ENCODE measurements at regions not wholly inside any gene's neighbourhood (a gene's known extent, or its start where the extent isn't known, plus 50 kb on each side); places are given as distances from the start of the nearest gene placed in this dataset.

DNA sequence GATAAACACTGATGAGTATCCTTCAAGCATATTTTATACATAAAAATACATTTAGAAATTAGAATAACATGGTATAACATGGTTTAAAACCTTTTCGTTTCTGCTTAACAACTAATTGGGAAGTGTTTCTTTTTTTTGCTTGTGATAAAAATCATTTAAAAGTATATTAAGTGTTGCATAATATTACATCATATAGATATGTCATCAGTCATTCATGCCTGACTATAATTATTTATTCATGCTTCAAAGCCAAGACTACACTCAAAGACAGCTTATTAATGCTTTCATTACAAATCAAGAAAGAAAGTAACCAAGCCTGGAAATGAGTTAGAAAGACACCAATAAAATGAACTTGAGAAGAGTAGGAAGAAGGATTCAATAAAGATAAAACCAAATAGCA is 136.6 kb upstream of the TP63 start:
- no peaks in the 10 kb centered on the region for H3K79me1 ChIP-seq (ENCODE audit: low read length)
- H3K4me2 ChIP-seq (ENCODE audit: low read length): no peak overlapping the region
- H3K27me3 ChIP-seq (ENCODE audit: insufficient read depth, low read length, poor library complexity): no peaks in the 10 kb centered on the region
- no peak overlapping the region for H4K8ac ChIP-seq (ENCODE audit: low read depth, low read length)
- no peak overlapping the region for H3K4me3 ChIP-seq (ENCODE audit: low read length)
- no CpG with 5 or more reads among the region's 1 CpG for WGBS (ENCODE audit: extremely low coverage, insufficient coverage, low lambda C conversion rate)
- no peaks in the 10 kb centered on the region for H3K4me1 ChIP-seq (ENCODE audit: control insufficient read depth, low read depth, low read length)
- H2AK5ac ChIP-seq (ENCODE audit: low read length): no peak overlapping the region
- H2BK120ac ChIP-seq (ENCODE audit: low read depth, low read length): no peak overlapping the region
- DNase-seq: no peak
- no peaks in the 10 kb centered on the region for H3K36me3 ChIP-seq (ENCODE audit: control insufficient read depth, insufficient read depth, low read length)
- no peak overlapping the region for H3K56ac ChIP-seq (ENCODE audit: low read length)
- no peak overlapping the region for H2BK15ac ChIP-seq (replicated peaks; ENCODE audit: low read depth)
- H3K9ac ChIP-seq (ENCODE audit: low read length): no peak overlapping the region
- H2BK5ac ChIP-seq (ENCODE audit: low read length): no peak overlapping the region
- no peaks in the 10 kb centered on the region for H3K79me2 ChIP-seq (ENCODE audit: control insufficient read depth, insufficient read depth, low read length)
- no peak overlapping the region for H3K4ac ChIP-seq (ENCODE audit: low read depth, low read length)
- H4K5ac ChIP-seq (ENCODE audit: low read length): no peak overlapping the region
- no peak overlapping the region for H3K23ac ChIP-seq (ENCODE audit: low read length)
- no peak overlapping the region for H3K18ac ChIP-seq (ENCODE audit: low read length)
- H3K27ac ChIP-seq (ENCODE audit: low read depth, low read length): no peak overlapping the region

DNA sequence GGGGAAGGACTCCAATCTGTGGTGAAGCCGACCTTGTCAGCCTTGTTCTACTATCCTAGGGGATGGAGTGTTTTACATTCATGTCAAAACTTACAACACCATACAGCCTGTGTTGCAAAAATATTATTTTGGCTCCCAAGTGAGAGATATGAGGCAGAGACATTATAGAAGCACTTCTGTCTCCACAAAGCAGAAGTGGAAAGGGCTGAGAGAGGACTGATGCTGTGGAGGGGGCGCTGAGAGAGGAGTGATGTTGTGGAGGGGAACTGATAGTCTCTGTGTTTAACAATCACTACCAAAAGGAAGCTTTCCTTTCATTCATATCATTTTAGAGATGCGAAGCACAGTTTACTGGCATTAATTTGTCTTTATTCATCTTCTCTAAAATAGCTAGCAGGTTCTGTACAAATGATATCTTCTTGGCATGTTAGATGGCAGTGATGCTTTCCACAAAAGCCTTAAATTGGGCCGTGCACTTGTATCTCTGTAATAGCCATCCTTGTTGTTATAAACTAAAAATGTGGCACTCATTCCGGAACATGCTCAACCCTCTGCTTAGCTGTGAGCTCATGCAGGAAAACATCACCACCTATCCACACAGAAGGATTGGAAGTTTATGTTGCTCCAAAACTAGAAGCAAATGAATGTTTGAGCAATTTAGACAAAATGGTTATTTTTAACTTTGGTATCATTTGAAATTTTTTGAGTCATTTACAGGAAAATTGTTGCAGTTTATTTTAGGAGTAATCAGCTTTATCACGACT is 134.6 kb upstream of the TP63 start:
- no peaks in the 10 kb centered on the region for H3K79me2 ChIP-seq (ENCODE audit: control insufficient read depth, insufficient read depth, low read length)
- no peak overlapping the region for H3K56ac ChIP-seq (ENCODE audit: low read length)
- no peak overlapping the region for H2BK5ac ChIP-seq (ENCODE audit: low read length)
- no peak overlapping the region for H3K4me3 ChIP-seq (ENCODE audit: low read length)
- no peak overlapping the region for H2BK120ac ChIP-seq (ENCODE audit: low read depth, low read length)
- no peak overlapping the region for H3K4me2 ChIP-seq (ENCODE audit: low read length)
- no peak overlapping the region for H3K27ac ChIP-seq (ENCODE audit: low read depth, low read length)
- no peak overlapping the region for H3K18ac ChIP-seq (ENCODE audit: low read length)
- no peaks in the 10 kb centered on the region for H3K27me3 ChIP-seq (ENCODE audit: insufficient read depth, low read length, poor library complexity)
- no peak overlapping the region for H3K23ac ChIP-seq (ENCODE audit: low read length)
- no peak overlapping the region for H4K5ac ChIP-seq (ENCODE audit: low read length)
- WGBS (ENCODE audit: extremely low coverage, insufficient coverage, low lambda C conversion rate): no CpG with 5 or more reads among the region's 6 CpGs
- no peak overlapping the region for H2AK5ac ChIP-seq (ENCODE audit: low read length)
- H3K4ac ChIP-seq (ENCODE audit: low read depth, low read length): no peak overlapping the region
- no peak for DNase-seq
- H2BK15ac ChIP-seq (replicated peaks; ENCODE audit: low read depth): no peak overlapping the region
- H3K79me1 ChIP-seq (ENCODE audit: low read length): no peaks in the 10 kb centered on the region
- H4K8ac ChIP-seq (ENCODE audit: low read depth, low read length): no peak overlapping the region
- H3K9ac ChIP-seq (ENCODE audit: low read length): no peak overlapping the region
- H3K4me1 ChIP-seq (ENCODE audit: control insufficient read depth, low read depth, low read length): no peaks in the 10 kb centered on the region
- H3K36me3 ChIP-seq (ENCODE audit: control insufficient read depth, insufficient read depth, low read length): no peaks in the 10 kb centered on the region

DNA sequence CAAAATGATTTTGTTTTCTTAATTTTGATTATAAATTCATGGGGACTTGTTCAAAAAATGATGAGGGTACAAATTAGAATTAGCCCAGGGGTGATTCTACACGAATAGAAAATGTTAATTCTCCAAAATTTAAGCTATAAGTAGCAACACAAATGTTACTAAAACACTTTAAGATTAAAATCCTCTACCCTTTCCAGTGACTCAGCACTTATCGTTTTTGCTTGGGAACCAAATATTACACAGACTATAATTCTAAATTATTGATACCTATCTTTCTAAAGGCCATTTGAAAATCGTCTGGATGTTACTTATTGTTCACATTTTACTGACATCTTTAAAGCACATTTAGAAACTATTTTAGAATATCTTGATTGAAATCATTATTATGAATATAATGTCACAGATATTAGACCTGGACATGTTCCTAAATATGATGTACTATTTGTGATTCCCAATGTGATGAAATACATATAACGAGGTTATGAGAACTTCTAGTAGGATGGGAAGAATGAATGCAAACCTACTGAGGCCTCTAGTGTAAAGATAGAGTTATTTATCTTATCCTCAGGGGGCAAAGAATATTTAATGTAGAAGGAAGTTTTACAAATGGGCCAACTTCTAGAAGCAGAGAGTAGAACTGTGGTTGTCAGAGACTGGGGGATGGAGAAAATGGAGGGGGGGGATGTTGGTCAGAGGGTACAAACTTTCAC is 132.0 kb upstream of the TP63 start:
- Histone ChIP-seq H3K36me3 (ENCODE audit: control insufficient read depth, insufficient read depth, low read length) (no peaks in the 10 kb centered on the region), H3K4ac (ENCODE audit: low read depth, low read length) (no peak overlapping the region), H2AK5ac (ENCODE audit: low read length) (no peak overlapping the region), H3K79me2 (ENCODE audit: control insufficient read depth, insufficient read depth, low read length) (no peaks in the 10 kb centered on the region), H3K18ac (ENCODE audit: low read length) (no peak overlapping the region), H3K4me1 (ENCODE audit: control insufficient read depth, low read depth, low read length) (no peaks in the 10 kb centered on the region), H3K79me1 (ENCODE audit: low read length) (no peaks in the 10 kb centered on the region), H2BK15ac (replicated peaks; ENCODE audit: low read depth) (no peak overlapping the region), H3K23ac (ENCODE audit: low read length) (no peak overlapping the region), H4K8ac (ENCODE audit: low read depth, low read length) (no peak overlapping the region), H3K4me2 (ENCODE audit: low read length) (no peak overlapping the region), H4K5ac (ENCODE audit: low read length) (no peak overlapping the region), H3K56ac (ENCODE audit: low read length) (no peak overlapping the region), H3K27me3 (ENCODE audit: insufficient read depth, low read length, poor library complexity) (no peaks in the 10 kb centered on the region), H3K27ac (ENCODE audit: low read depth, low read length) (no peak overlapping the region), H3K9ac (ENCODE audit: low read length) (no peak overlapping the region), H2BK120ac (ENCODE audit: low read depth, low read length) (no peak overlapping the region), H3K4me3 (ENCODE audit: low read length) (no peak overlapping the region), H2BK5ac (ENCODE audit: low read length) (no peak overlapping the region)
- no peak for DNase-seq
- whole genome bisulfite sequencing (ENCODE audit: extremely low coverage, insufficient coverage, low lambda C conversion rate): no CpG with 5 or more reads among the region's 4 CpGs

DNA sequence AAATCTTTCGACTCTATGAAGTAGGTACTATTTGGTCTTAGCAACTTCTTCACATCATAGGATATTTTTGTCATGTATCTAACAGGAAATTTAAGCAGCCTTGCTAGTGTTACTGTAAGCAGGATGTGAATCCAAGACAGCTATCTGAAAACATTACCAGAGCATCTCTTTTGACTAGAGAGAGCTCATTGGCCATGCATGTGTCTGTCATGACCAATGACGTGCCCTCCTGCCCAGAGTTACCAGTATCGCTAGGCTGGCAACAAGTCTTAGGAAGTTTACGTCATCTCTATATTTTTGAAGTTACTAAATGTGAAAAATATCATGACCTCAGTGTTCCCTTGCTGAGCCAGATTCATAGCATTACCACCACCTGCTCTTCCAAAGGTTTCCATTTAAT is 130.9 kb upstream of the TP63 start:
- Histone ChIP-seq H2BK120ac (ENCODE audit: low read depth, low read length) (no peak overlapping the region), H3K9ac (ENCODE audit: low read length) (no peak overlapping the region), H3K4me3 (ENCODE audit: low read length) (no peak overlapping the region), H3K56ac (ENCODE audit: low read length) (no peak overlapping the region), H2BK5ac (ENCODE audit: low read length) (no peak overlapping the region), H3K27ac (ENCODE audit: low read depth, low read length) (no peak overlapping the region), H2BK15ac (replicated peaks; ENCODE audit: low read depth) (no peak overlapping the region), H3K4me1 (ENCODE audit: control insufficient read depth, low read depth, low read length) (no peaks in the 10 kb centered on the region), H3K27me3 (ENCODE audit: insufficient read depth, low read length, poor library complexity) (no peaks in the 10 kb centered on the region), H2AK5ac (ENCODE audit: low read length) (no peak overlapping the region), H4K8ac (ENCODE audit: low read depth, low read length) (no peak overlapping the region), H3K36me3 (ENCODE audit: control insufficient read depth, insufficient read depth, low read length) (no peaks in the 10 kb centered on the region), H3K18ac (ENCODE audit: low read length) (no peak overlapping the region), H3K79me1 (ENCODE audit: low read length) (no peaks in the 10 kb centered on the region), H3K23ac (ENCODE audit: low read length) (no peak overlapping the region), H3K4me2 (ENCODE audit: low read length) (no peak overlapping the region), H3K79me2 (ENCODE audit: control insufficient read depth, insufficient read depth, low read length) (no peaks in the 10 kb centered on the region), H4K5ac (ENCODE audit: low read length) (no peak overlapping the region), H3K4ac (ENCODE audit: low read depth, low read length) (no peak overlapping the region)
- no CpG with 5 or more reads among the region's 4 CpGs for WGBS (ENCODE audit: extremely low coverage, insufficient coverage, low lambda C conversion rate)
- DNase-seq: no peak

DNA sequence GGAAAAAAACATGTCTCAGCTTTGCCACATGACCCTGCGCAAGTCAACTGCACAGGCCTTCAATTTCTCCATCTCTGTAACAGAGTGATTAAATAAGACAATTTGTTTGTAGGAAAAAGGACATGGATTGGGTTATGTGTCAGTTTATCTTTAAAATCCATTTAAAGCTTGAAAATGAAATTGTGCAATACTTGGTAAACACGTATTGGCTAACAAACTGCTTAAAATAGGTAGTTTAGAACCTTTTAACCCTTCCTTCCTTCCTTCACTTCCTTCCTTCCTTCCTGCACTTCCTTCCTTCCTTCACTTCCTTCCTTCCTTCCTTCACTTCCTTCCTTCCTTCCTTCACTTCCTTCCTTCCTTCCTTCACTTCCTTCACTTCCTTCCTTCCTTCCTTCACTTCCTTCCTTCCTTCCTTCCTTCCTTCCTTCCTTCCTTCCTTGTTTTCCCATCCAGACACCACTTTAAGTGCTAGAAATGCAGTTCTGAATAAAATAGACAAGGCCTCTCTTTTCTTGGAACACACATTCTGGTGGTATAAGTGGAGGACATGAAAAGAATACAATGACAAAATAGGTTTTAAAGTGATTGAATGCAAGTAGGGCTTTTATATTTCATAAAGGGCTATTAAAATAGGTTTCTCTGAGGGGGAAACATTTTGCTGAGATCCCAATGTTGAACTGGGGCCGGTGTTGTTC is 130.2 kb upstream of the TP63 start:
- no peak for DNase-seq
- no peak overlapping the region for H4K5ac ChIP-seq (ENCODE audit: low read length)
- H3K27me3 ChIP-seq (ENCODE audit: insufficient read depth, low read length, poor library complexity): no peaks in the 10 kb centered on the region
- H3K23ac ChIP-seq (ENCODE audit: low read length): no peak overlapping the region
- no peak overlapping the region for H4K8ac ChIP-seq (ENCODE audit: low read depth, low read length)
- no peak overlapping the region for H2AK5ac ChIP-seq (ENCODE audit: low read length)
- no peaks in the 10 kb centered on the region for H3K79me1 ChIP-seq (ENCODE audit: low read length)
- H3K27ac ChIP-seq (ENCODE audit: low read depth, low read length): no peak overlapping the region
- H2BK120ac ChIP-seq (ENCODE audit: low read depth, low read length): no peak overlapping the region
- no peaks in the 10 kb centered on the region for H3K4me1 ChIP-seq (ENCODE audit: control insufficient read depth, low read depth, low read length)
- no peak overlapping the region for H3K4ac ChIP-seq (ENCODE audit: low read depth, low read length)
- no CpG with 5 or more reads among the region's 3 CpGs for WGBS (ENCODE audit: extremely low coverage, insufficient coverage, low lambda C conversion rate)
- no peaks in the 10 kb centered on the region for H3K79me2 ChIP-seq (ENCODE audit: control insufficient read depth, insufficient read depth, low read length)
- H3K18ac ChIP-seq (ENCODE audit: low read length): no peak overlapping the region
- no peak overlapping the region for H3K4me3 ChIP-seq (ENCODE audit: low read length)
- no peak overlapping the region for H2BK5ac ChIP-seq (ENCODE audit: low read length)
- no peak overlapping the region for H3K56ac ChIP-seq (ENCODE audit: low read length)
- no peaks in the 10 kb centered on the region for H3K36me3 ChIP-seq (ENCODE audit: control insufficient read depth, insufficient read depth, low read length)
- H3K9ac ChIP-seq (ENCODE audit: low read length): no peak overlapping the region
- no peak overlapping the region for H3K4me2 ChIP-seq (ENCODE audit: low read length)
- no peak overlapping the region for H2BK15ac ChIP-seq (replicated peaks; ENCODE audit: low read depth)
